GM12873 (cell line): ENCODE measurements at regions not wholly inside any gene's neighbourhood (a gene's known extent, or its start where the extent isn't known, plus 50 kb on each side); places are given as distances from the start of the nearest gene placed in this dataset.

Experiments used
- TF ChIP-seq, protein P1 (sequence below): IDR thresholded peaks from 2 replicates; pipeline ENCODE4 v1.5.1; 2012; ENCODE audit warnings: low read depth, mild to moderate bottlenecking, moderate library complexity, low read length, control low read depth; ENCODE audit not compliant: insufficient read depth; ENCODE audit errors: missing control alignments

DNA sequence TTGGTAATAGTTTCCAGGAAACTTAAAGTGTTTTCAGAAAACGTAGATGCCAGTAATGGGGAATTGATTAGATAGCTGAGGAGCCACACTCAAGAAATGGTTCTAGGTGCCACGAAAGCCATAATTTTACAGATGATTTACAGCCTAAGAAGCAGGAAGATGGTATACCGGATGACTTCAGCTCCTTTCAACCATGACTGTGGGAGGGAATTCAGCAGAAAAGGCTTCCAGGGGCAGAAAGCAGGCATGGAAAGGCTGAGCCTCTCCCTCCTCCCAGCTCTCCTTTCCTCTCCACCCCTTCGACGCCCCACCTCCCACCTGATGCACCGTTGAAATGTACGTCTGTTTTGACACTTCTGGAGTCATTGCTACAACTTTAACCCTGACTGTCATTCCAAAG is 68.6 kb upstream of the SMIM21 start:
- TF ChIP-seq, protein P1, sequence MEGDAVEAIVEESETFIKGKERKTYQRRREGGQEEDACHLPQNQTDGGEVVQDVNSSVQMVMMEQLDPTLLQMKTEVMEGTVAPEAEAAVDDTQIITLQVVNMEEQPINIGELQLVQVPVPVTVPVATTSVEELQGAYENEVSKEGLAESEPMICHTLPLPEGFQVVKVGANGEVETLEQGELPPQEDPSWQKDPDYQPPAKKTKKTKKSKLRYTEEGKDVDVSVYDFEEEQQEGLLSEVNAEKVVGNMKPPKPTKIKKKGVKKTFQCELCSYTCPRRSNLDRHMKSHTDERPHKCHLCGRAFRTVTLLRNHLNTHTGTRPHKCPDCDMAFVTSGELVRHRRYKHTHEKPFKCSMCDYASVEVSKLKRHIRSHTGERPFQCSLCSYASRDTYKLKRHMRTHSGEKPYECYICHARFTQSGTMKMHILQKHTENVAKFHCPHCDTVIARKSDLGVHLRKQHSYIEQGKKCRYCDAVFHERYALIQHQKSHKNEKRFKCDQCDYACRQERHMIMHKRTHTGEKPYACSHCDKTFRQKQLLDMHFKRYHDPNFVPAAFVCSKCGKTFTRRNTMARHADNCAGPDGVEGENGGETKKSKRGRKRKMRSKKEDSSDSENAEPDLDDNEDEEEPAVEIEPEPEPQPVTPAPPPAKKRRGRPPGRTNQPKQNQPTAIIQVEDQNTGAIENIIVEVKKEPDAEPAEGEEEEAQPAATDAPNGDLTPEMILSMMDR = no peak

DNA sequence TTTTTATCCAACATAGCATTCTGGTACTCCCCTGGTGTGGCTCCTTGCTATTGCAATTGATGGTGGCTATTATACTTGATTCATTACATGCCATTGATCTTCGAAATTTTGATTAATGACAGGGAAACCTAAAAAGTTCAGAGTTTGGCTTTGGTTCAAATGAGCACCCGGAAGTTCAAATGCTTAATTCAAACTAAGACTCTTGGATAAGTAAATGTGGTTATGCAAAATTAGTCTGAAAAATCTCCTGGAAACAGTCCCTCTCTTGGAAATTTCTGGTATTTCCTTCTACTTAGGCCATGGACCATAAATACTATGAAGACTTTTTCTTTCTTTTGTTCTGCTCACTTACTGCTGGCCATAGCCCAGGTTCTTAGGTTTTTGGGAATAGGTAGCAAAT is 65.3 kb upstream of the SMIM21 start:
- TF ChIP-seq, protein P1 = no peak

DNA sequence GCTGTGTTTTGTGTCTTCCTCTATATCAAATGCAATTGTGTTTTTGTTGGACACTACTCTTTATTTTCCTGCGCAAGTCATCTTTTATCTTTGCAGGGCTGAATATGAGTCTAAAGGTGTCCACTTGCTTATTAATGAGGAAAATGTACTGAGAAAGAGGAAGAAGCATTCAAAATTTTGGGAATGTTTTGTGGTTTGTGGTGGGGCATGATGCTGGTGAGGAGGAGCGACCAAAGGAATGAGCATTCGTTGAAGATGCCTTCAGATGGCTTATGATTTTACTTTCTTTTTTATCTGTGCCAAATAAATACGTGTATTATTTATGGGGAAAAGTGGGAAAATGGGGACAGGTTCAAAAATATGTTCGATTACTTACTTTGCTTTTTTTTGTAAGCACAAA is 63.9 kb upstream of the SMIM21 start:
- TF ChIP-seq, protein P1 = no peak

DNA sequence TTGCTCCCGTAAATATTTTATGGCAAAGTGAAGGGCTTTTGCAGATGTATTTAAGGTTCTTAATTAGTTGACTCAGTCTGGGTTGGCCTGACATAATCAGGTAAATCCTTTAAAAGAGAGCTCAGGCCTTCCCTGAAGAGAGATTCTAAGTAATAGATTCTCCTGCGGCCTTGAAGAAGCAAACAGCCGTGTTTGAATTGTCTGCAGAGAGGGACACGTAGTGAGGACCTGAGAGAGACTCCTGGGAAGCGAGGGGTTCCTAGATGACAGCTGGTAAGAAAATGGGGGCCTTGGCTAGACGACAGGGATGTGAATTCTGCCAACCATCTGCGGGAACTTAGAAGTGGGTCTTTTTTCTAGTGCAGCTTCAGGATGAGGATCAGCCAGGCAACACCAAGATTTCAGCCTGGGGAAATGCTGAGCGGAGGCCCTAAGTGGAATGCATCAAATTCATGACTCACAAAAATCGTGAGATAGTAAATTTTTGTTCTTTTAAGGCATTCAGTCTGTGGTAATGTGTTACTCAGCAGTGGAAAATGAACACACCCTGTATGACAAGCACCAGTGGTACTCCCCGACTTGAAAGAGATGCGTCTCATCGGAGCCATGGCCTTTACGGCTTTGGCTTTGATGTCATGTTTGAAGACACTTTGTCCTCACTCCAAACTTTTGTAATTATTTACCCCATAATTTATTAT is 62.1 kb upstream of the SMIM21 start:
- TF ChIP-seq, protein P1 = no peak

DNA sequence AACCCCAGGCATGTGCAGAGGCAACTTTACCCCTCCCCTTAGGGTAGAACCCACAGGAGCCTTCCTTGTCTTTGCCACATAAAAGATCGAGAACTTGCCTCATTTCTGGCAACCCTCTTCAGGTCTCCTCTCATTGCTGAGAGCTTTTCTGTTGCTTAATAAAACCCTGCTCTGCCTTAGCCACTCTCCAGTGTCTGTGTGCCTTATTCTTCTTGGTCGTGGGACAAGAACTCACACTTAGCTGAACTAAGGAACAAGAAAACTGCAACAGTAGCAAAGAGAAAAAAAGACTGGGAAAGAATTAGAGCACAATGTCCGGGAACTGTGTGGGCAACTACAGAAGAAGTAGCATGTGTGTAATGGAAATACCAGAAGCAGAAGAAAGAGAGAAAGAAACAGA is 56.2 kb upstream of the SMIM21 start:
- TF ChIP-seq, protein P1 = no peak

DNA sequence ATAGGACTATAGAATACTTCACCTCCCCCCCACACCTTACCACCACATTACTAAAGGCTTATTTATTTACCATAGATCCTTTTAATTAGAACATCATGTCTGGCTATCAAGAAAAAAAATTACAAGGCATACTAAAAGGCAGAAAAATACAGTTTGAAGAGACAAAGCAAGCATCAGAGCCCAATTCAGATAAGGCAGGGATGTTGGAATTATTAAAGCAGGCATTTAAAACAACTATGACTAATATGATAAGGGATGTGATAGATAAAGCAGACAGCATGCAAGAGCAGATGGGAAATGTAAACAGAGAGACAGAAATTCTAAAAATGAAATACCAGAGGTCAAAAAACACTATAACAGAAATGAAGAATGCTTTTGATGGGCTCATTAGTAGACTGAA is 55.4 kb upstream of the SMIM21 start:
- TF ChIP-seq, protein P1 = no peak

DNA sequence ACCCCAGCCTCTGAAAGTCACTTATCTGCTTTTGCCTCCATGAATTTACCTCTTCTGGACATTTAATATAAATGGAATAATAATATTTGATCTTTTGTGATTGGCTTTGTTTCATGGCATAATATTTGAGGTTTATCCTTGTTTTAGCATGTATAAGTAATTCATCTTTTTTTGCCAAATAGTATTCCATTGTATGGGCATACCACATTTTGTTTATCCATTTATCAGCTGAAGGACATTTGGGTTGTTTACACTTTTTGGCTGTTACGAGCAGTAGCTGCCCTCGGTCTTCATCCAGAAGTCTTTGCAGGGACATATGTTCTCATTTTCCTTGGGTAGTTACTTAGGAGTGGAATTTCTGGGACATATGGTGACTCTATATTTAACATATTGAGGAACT is 53.0 kb upstream of the SMIM21 start:
- TF ChIP-seq, protein P1 = no peak
